HEK293T (cell line): ENCODE measurements at regions not wholly inside any gene's neighbourhood (a gene's known extent, or its start where the extent isn't known, plus 50 kb on each side); places are given as distances from the start of the nearest gene placed in this dataset.
A peak's percentile ranks its signal among the peaks of the same experiment; 100 is the strongest.

Source experiments
- CTCF ChIA-PET: fragments of 350-600 bp; formaldehyde crosslinking; extraction: SDS; loops from one replicate; lab custom pipeline; 2021; ENCODE audit warnings: antibody characterized with exemption, inconsistent platforms; lab: Yijun Ruan, JAX
- POLR2A ChIA-PET: fragments of 350-600 bp; formaldehyde crosslinking; extraction: SDS; loops from one replicate; lab custom pipeline; 2020; ENCODE audit warnings: antibody characterized with exemption, inconsistent platforms; lab: Yijun Ruan, JAX
- DNase-seq: peaks from one replicate; pipeline ENCODE4 v3.0.0; 2012; ENCODE audit warnings: mixed read lengths; ENCODE audit errors: extremely low spot score
- ARNT ChIP-seq: fragments of 450-650 bp; IDR thresholded peaks from 2 replicates; pipeline ENCODE4 v1.6.1; 2017; ENCODE audit warnings: mild to moderate bottlenecking
- BHLHE40 ChIP-seq: fragments of 450-650 bp; IDR thresholded peaks from 2 replicates; pipeline ENCODE4 v1.6.1; 2016; ENCODE audit warnings: mild to moderate bottlenecking, moderate library complexity, borderline replicate concordance
- CTBP1 ChIP-seq: fragments of 450-650 bp; IDR thresholded peaks from 2 replicates; pipeline ENCODE4 v1.6.1; 2016; ENCODE audit warnings: borderline replicate concordance
- ELF4 ChIP-seq: fragments of 450-650 bp; IDR thresholded peaks from 2 replicates; pipeline ENCODE4 v1.6.1; 2017; ENCODE audit warnings: antibody characterized with exemption
- FOXA1 ChIP-seq: fragments of 450-650 bp; IDR thresholded peaks from 2 replicates; pipeline ENCODE4 v1.6.1; 2016; ENCODE audit warnings: mild to moderate bottlenecking
- FOXK2 ChIP-seq: fragments of 450-650 bp; IDR thresholded peaks from 2 replicates; pipeline ENCODE4 v1.6.1; 2016; ENCODE audit warnings: mild to moderate bottlenecking
- FOXM1 ChIP-seq: fragments of 450-650 bp; IDR thresholded peaks from 2 replicates; pipeline ENCODE4 v1.6.1; 2017; ENCODE audit warnings: mild to moderate bottlenecking, borderline replicate concordance
- HDGF ChIP-seq: fragments of 450-650 bp; IDR thresholded peaks from 2 replicates; pipeline ENCODE4 v1.6.1; 2017; ENCODE audit warnings: antibody characterized with exemption, borderline replicate concordance
- L3MBTL2 ChIP-seq: fragments of 450-650 bp; conservative IDR thresholded peaks from 2 replicates; pipeline ENCODE4 v1.6.1; 2016; ENCODE audit warnings: mild to moderate bottlenecking
- LEF1 ChIP-seq: fragments of 450-650 bp; IDR thresholded peaks from 2 replicates; pipeline ENCODE4 v1.6.1; 2017; ENCODE audit warnings: mild to moderate bottlenecking, borderline replicate concordance
- NFRKB ChIP-seq: fragments of 450-650 bp; IDR thresholded peaks from 2 replicates; pipeline ENCODE4 v1.6.1; 2016; ENCODE audit warnings: mild to moderate bottlenecking, moderate library complexity
- PKNOX1 ChIP-seq: fragments of 450-650 bp; IDR thresholded peaks from 2 replicates; pipeline ENCODE4 v1.6.1; 2016
- SP1 ChIP-seq: fragments of 450-650 bp; IDR thresholded peaks from 2 replicates; pipeline ENCODE4 v1.6.1; 2017
- SUZ12 ChIP-seq: fragments of 450-650 bp; IDR thresholded peaks from 2 replicates; pipeline ENCODE4 v1.6.1; 2016; ENCODE audit warnings: mild to moderate bottlenecking
- TARDBP ChIP-seq: fragments of 450-650 bp; IDR thresholded peaks from 2 replicates; pipeline ENCODE4 v1.6.1; 2016
- ZNF384 ChIP-seq: fragments of 450-650 bp; IDR thresholded peaks from 2 replicates; pipeline ENCODE4 v1.6.1; 2016

- ChIA-PET POLR2A (no interaction called here), CTCF (no interaction called here)
- TF ChIP-seq BHLHE40, result no peak
- no peak for TF ChIP-seq PKNOX1
- TF ChIP-seq FOXM1, result no peak
- no peak for TF ChIP-seq FOXK2
- TF ChIP-seq ELF4, result no peak
- TF ChIP-seq ZNF384, result no peak
- TF ChIP-seq HDGF, result no peak
- no peak for TF ChIP-seq SUZ12
- no peak for TF ChIP-seq NFRKB
- TF ChIP-seq CTBP1, result no peak
- no peak for TF ChIP-seq SP1
- TF ChIP-seq FOXA1, result no peak
- TF ChIP-seq ARNT, result no peak
- TF ChIP-seq LEF1, result no peak
- no peak for TF ChIP-seq L3MBTL2
- TF ChIP-seq TARDBP, result no peak
- no peak for DNase-seq
Observed at GRCh38 chr4:34181891-34182290, 2062.4 kb downstream of the ARAP2 start.

- DNase-seq, result no peak
- CTCF ChIA-PET, result no interaction called here
- POLR2A ChIA-PET, result no interaction called here
- TF ChIP-seq TARDBP, result no peak
Observed at GRCh38 chr4:34182306-34182705, 2062.0 kb downstream of the ARAP2 start.

DNA sequence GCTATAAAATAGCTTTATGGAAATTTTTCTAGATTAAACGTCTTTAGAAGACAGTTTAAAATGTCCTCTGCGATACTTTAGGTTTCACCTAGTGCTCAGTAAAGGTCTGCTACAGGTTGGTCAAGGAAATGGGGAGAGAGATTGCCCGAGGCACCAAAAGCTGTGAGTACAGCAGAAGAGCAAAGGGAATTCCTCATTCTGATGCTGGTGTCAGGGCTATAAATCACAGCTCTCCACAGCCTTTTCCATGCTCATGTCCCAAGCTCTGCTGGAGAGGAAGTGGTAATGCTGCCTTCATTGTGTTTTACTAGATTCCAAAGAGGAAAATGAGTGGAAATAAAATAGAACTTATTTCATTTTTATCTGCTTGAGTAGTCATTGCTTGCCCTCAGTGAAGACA, 2060.4 kb downstream of the ARAP2 start:
- TF ChIP-seq ARNT (no peak), ELF4 (no peak), FOXA1 (no peak), PKNOX1 (0 out of 2 replicates have a peak, but pooled peaks have one; percentile 4), FOXK2 (no peak), HDGF (no peak), NFRKB (no peak)
- peak; percentile 3 for DNase-seq
- POLR2A ChIA-PET, result no interaction called here
- CTCF ChIA-PET, result no interaction called here

DNA sequence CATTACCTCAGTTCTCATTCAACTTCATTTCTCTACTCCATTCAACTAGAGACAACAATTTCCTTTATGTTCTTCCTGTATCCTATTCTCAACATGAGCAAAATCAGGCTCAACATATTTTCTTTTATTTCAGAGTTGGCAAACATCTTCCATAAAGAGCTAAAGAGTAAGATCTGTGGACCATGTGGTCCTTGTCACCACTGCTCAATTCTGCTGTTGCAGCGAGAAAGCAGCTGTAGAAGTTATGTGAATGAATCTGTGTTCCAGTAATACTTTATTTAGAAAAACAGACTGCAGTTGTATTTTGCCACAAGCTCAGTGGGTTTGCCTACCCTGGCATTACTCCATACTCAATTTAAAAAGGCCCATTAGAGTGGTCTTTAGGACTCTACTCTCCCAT, 2057.3 kb downstream of the ARAP2 start:
- POLR2A ChIA-PET, result no interaction called here
- DNase-seq, result no peak
- no peak for TF ChIP-seq HDGF
- no peak for TF ChIP-seq ARNT
- no peak for TF ChIP-seq L3MBTL2
- TF ChIP-seq SP1, result no peak
- TF ChIP-seq FOXM1, result no peak
- TF ChIP-seq ZNF384, result no peak
- CTCF ChIA-PET, result no interaction called here

- CTCF ChIA-PET, result no interaction called here
- TF ChIP-seq FOXK2 (no peak), ARNT (no peak), L3MBTL2 (no peak), PKNOX1 (no peak), NFRKB (no peak), ZNF384 (no peak), ELF4 (no peak), BHLHE40 (no peak), LEF1 (no peak), FOXM1 (no peak), SUZ12 (no peak), FOXA1 (no peak), CTBP1 (no peak), HDGF (no peak), TARDBP (no peak), SP1 (no peak)
- POLR2A ChIA-PET, result no interaction called here
- DNase-seq, result no peak
Observed at GRCh38 chr4:34191443-34191842, 2052.9 kb downstream of the ARAP2 start.

- TF ChIP-seq CTBP1 (no peak), ELF4 (no peak)
- no peak for DNase-seq
- CTCF ChIA-PET, result no interaction called here
- POLR2A ChIA-PET, result no interaction called here
Observed at GRCh38 chr4:34193451-34194154, 2050.7 kb downstream of the ARAP2 start.

- TF ChIP-seq NFRKB (no peak), FOXM1 (no peak), ZNF384 (no peak), ELF4 (no peak), HDGF (no peak), LEF1 (no peak), TARDBP (no peak), SUZ12 (no peak), FOXA1 (no peak), BHLHE40 (no peak), L3MBTL2 (no peak), SP1 (no peak), ARNT (no peak), FOXK2 (no peak)
- ChIA-PET CTCF (no interaction called here), POLR2A (no interaction called here)
- DNase-seq, result no peak
Observed at GRCh38 chr4:34194585-34194984, 2049.7 kb downstream of the ARAP2 start.
